Renal cortex interstitium (tissue), 11 donors: ENCODE measurements at regions not wholly inside any gene's neighbourhood (a gene's known extent, or its start where the extent isn't known, plus 50 kb on each side); places are given as distances from the start of the nearest gene placed in this dataset.

Source experiments
- DNase-seq, 11 donors: peaks; one replicate each; pipeline ENCODE4 v3.0.0-alpha.2; 2013; ENCODE audit warnings: low read depth in 9 of 11, low spot score in 4 of 11; ENCODE audit errors: extremely low read depth in 1 of 11

DNA sequence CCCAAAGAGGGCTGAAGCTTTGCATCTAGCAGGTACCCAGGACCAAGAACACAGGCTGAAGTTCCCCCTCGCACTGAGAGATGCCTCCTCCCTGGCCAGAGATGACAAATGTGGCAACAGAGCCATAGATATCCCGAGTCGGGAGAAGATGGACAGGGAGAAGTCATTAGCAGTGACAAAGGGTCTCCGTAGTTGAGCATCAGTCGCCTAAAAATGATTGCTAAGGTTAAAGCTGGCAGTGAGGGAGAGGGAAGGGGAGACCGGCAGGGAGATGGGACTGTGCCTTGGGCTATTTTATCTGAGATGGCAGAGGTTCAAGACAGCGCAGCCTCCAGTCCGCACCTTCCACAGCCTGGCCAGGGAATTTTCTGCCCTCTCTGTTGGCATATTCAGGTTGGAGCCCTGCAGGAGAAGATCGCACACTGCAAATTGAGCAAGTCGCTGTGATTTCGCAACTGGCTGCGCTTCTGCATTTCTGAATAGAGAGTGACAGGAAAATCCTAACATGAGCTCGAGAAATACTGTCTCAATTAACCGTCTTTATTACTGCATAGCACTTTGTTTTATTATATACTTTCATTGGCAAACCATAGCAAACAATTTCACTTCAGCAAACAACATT, 238.9 kb upstream of the GPR26 start:
- no peak for DNase-seq

DNA sequence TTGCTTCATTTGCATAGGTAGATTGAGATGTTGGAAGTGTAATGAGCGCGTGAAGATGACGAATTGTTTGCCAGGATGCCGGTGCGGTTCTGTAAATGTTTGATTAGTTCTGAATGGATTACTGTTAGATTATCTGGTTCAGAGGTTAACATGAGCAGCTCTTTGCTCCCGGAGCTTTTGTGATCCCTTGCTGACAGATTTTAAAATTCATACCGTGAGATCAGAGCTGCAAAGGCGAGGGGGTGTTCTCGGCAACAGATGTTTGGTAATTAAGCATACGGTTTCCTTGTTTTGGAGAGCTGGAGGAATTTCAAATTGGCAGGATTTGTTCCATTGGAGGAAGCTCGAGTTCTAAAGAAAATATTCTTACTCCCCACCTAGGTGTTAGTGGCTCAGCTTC, 237.8 kb upstream of the GPR26 start:
- DNase-seq: no peak

DNA sequence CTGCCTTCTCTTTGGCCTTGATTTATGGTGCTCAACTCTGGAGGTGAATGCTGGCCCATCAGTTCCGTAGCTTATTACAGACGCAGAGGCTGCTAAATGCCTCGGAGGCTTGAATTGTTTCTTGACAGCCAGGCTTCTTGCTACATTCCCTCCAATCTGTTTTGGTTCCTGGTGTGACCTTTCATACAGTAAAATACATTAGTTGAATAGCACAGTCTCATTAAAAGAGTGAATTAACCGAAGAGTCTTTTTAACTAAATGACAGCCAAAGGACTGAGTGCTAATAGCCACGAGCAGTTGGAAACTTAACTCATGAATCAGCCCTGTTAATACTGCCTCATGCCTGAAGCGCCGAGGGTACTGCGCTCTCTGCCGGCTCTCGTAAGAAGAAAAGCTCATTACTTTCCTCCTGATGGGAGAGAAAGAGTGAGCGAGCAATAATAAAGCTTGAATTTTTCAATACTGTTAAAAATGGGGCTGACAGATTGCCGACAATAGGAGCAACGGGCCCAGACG, 236.4 kb upstream of the GPR26 start:
- DNase-seq: peak in 2 of 11 donors; percentile 34 to 43

DNA sequence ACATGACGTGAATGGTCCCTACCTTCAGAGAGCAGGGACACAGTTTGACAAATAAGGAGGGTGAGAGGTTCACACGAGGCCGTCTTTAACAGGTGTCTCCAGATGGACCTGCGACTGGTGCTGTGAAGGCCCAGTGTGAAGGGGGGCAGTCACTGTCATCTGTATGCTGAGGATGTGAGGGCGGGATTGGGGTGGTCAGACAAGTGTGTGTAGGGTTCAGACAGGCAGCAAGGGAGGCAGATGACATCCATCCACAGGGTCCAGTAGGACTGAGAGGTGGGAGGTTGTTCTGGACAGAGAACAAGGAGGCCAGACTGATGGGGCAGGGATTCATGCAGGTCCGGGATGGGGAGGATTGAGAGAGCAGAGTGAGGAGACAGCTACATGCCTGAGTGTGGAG, 232.6 kb upstream of the GPR26 start:
- DNase-seq: no peak

DNA sequence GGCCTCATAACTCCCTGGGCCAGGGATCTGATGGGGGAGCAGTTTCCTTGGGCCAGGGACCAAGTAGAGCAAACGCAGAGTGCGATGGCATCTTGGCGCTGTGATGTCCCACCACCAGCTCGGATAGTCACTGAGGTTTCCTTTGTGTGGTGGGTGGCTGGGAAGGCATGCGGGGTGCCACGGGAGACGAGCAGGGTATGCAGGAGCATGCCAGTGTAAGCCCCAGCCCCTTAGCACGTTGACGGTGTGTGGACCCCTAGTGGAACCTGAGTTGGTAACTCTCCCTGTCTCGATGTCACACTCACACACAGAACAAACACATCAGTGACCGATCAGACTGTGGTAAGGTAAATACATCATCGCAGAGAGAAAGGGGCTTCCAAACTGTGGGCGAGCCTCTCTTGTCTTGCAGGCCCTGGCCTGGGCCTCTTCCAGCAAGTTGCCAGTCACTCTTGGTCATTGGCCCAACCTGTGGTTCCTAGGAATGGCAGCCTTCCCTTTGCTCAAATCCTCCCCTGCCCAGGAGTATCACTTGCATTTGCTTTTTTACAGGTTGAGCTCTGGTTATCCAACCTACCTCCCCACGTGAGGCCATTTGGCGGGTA, 231.6 kb upstream of the GPR26 start:
- no peak for DNase-seq

DNA sequence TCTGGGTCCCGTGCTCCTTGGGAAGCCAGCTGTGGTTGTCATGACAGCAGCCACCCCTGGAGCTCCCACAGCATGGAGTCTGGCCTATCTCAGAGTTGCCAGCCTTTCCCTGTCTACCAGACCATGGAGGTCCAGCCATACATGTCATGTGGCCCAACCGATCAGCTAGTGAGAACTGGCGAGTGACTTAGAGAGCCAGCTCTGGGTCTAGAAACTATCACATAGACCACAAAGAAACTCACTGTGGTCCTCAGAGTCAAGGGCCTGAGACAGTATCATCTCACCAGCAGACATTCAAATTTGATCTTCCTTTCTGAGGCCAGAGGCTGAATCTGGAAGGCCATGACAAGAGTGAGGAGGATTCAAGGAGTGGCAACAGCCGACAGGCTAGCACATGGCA, 223.3 kb upstream of the GPR26 start:
- no peak for DNase-seq

DNA sequence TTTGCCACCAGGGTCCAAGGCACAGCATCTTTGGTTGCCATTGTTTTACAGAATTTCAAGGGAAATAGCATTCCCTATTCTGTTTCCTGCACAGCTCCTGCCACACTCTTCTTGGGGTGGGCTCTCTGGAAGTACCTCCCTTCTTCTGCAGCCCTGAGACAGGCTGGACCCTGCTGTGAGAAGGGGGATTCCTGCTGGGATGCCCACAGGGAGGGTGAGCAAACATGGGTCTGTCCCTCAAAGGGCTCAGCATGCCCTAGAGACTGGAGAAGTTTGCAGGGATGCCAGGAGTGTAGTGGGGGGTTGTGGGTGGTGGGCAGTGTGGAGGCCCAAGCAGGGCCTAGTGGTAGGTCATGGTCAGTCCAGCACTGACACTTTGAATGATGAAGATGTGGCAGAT, 222.2 kb upstream of the GPR26 start:
- no peak for DNase-seq

DNA sequence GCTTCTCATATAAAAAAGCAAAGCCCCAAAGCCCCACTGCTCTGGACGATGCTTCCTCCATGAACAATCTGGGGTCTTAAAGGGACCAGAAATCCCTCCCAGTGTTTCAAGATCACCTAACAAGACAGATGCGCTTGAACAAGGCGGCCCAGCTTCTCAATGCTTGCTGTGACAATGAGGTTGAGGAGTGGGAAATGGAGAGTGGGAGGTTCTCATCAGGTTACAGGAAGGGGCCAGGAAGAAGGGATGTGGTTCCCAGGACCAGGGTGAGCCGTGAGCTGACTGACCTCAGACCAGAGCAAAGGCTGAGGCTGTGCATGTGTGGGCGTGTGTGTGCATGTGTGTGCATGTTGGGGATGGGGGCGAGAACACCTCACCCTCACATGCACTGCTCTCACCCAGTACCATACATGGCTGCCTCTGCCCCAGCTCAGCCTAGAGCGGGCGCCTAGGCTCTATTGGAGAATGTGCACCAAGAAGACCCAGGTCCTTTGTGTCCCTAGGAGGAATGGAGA, 220.8 kb upstream of the GPR26 start:
- peak in 1 of 11 donors; percentile 8 for DNase-seq

DNA sequence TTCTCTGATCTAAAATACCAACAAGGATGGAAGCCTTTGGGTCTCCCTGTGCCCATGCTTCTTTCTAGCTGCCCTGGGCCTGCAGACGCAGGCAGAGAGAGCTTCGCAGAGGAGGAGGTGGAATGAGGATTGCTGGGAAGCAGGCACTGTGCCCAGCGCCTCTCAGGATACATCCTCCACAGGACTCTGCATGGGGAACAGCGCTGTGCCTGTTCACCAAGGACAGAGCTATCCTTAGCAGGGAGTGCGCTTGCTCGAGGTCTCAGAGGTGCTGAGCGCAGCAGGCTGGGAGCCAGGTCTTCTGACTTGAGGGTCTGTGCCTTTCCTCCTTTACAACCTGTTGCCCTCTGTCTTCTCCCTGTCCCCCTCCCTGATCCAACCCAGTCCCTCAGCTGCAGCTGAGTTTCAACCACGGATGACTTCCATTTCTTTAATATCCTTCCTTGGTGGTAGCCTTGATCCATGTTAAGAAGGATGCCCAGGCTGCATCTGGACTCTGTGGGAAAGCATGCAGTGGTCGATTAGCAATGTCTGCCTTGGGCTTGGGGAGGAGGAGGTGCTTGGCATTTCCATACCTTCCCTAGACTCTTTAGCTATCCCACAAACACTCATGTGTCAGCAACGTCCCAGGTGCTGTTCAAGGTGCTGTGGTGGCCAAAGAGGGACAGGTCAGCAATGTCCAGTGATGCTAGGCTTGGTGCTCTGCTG, 219.6 kb upstream of the GPR26 start:
- DNase-seq: no peak

DNA sequence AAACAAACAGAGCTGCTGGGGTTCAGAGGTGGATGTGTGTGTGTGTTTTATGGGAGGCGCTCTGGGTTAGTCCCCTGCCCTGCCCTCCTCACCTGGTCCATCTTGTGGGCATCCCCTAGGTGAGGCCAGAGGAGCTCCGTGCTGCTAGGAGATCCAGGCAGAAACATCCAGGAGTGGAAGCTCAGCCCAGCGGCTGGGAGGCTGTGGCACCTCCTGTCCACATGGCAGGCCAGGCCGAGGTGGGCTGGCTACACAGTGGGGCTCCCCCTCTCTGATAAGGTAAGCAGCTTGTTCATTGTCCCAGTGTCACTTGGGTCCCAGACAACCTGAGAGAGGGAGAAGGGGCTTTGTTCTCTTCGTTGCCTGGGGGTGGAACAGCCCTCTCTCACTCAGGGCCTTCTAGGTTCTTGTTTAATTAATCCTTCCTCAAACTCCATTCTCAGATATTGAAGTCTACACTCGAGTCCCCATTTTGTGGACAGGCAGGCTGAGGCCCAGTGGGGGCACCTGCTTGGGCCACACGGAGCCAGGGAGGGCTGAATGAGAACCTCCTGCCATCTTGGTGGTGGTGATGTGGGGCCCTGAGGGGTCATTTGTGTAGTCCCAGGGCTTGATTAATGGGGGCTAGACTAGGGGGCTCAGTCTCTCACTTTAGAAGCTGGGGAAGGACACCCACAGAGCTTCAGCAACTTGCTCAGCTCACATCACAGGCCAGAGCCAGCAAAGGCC, 216.8 kb upstream of the GPR26 start:
- DNase-seq: no peak

DNA sequence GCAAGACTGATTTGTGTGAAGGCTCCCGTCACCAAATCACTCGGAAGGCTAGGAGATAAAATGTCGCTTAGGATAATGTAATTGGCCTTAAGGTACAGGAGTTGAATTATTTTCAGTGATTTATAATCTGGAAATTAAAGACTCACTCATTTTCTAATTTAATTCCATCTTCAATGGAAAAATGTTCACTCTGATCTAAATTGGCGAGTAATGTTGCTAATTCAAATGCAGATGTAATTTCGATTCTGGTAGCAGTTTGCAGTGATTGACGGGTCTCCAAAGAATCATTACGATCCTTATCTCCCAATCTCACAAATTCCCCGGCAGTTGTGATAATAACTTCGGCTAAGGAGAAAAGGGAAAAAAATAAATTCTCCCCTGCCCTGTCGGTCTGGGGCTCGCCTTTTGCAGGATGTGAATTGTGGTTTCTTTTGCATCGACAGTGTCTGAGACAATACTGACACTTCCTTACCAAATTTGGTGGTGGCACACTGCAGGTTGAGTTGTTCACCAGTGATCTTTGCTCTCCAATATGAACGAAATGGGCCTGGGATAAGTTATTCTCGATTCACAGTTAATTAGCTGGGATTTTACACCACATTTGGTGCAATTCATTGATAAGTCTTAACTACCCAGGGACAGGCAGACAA, 215.1 kb upstream of the GPR26 start:
- no peak for DNase-seq

DNA sequence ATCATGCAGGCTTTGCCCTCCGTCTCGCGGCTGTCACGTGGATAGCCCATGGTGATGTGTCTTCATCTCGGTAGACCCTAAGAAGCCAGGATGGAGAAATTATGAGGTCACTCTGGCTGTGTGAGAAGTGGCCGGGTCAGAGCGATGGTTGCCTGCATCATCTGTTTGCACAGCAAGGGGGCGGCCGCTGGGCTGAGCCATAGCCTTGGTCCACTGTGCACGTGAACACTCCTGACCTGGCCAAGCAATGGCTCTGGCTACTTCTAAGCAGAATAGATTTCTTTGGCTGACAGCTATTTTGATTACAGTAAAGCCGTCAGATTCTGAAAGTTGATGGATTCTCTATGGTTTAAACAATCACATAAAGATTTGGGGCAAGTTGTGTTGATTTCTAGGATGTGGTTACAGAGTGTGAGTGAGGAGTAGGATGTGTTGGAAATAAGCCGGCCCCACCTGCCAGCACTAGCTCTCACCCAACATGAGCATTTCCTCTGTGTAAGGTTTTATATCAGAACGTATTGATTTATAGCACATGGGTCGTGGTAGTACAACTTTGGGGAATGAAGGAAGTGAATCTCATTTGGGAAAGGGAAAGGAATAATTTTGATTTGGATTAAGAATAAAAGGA, 214.4 kb upstream of the GPR26 start:
- peak in 1 of 11 donors; percentile 28 for DNase-seq

DNA sequence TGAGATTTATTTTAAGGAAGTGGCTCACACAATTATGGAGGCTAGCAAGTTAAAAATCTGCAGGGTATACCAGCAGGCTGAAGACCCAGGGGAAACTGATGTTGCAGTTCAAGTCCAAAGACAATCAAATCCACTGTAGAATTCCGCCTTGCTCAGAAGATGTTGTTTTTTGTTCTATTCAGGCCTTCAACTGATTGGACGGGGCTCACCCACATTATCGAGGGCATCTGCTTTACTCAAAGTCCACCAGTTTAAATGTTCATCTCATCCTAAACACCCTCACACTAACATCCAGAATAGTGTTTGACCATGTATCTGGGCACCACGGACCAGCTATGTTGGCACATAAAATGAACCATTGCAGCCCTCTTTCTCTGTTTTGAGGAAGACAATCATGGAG, 211.2 kb upstream of the GPR26 start:
- DNase-seq: no peak

DNA sequence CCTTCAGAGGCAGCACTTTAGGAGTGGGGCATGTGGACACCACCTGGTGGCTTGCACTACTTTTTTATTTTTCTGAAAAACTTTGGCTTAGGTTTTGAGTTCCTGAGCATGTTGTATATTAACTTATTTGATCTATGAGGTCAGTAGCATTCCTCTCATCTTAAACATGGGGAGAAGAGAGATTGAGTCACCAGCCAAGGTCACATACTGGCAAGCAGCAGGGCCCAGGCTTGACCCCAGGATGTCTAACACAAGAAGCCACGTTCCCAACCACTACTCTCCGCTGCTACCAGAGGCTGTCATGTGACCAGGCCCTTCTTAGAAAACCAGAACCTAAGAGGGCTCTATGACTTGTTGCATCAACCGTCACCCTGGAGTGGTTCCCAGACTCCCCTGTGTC, 210.3 kb upstream of the GPR26 start:
- DNase-seq: no peak

DNA sequence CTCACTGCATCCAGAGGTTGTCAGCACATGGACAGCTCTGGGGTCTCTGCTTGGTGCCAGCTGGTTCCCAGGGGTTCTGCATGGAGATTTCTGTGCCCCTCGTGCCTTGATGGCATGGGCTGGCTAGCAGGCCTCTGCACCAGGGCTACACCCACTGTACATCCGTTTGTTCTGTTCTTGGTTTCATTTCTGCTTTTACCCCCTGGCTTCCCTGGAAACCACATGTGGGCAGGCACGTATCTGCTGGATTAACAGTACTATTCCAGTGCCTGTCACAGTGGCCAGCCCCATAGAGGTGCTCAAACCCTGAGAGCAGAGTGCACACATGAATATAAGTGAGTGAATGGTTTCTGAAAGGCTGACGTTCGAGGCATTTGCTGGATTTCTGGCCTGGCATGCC, 207.2 kb upstream of the GPR26 start:
- no peak for DNase-seq

DNA sequence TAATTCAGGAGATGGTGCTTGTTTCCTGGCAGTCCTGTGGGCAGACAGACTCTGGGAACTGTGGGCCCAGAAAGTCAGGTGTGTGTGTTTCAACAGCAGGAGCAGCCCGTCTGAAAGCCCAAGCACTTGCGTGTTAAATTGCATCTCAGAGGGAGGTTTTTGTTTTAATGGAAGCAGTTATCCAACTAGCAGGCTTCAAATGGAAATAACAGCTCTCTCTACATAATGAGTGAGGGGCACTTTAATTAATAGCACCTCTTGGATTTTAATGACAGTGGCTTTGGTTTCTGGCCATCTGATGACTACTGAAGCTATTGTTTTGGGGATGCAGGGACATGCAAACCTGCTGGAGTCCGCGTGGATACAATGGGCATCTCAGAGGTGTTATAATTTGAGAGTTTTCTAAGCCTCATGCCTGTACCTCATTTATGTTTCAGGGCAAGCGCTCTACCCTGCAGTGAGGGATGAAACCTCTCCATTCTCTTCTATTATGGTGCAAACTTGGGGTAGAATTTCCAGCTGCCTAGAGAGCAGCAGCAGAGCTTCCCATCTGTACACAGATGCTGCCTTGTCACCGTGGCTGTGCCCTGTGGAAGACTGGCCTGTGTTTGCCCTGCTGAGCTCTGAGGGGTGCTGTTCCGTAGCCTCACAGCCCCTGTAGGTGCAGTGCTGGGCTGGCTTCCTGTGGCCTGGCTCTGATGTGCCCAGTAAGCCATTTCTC, 206.6 kb upstream of the GPR26 start:
- DNase-seq: no peak

DNA sequence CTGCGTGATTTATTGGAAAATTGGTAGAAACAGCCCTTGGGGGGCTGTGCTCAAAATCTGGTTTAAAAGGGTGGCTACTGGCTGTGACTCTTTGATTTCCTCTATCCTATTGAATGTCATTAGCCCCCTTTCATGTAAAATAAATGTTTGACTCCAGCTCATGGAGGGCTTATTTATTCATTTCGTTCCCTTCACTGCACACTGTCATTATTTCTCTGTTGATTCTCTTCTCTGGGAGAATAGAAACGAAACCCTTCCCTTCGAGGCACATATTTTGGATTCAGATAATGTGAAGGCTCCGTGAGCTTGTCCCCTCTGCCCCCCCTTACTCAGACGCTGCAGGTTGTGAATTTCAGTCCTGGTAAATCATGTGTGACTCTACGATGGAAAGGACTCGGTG, 203.9 kb upstream of the GPR26 start:
- no peak for DNase-seq

DNA sequence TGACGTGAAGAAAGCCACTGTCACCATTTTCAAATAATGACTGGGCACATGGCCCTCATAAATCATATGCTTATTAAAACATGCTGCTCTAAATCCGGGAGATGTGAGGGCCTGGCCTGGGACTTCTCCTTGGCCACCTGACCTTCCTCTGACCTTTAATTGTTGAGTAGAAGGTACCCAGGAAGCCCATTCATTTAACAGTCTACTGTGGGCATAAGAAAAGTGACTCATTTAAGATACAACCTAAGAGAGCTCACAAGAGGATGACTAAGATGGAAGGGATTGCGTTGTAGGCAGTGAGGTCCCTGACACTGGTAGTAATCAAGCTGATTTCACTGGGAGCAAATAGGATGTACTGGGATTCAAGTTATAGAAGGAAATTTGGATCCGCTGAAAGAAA, 203.4 kb upstream of the GPR26 start:
- DNase-seq: no peak
